ENCODE measurements at regions not wholly inside any gene's neighbourhood (a gene's known extent, or its start where the extent isn't known, plus 50 kb on each side); places are given as distances from the start of the nearest gene placed in this dataset.

- TF ChIP-seq CTCF (conservative IDR thresholded peaks at IDR 0.05; ENCODE audit: low read length) = no peak
- TF ChIP-seq EZH2phosphoT487 (IDR thresholded peaks at IDR 0.05; ENCODE audit: borderline replicate concordance, low read depth, low read length) = no peak
- ChIA-PET CTCF (ENCODE audit: unreplicated experiment) (no interaction called here), POLR2A (no interaction called here)
- Histone ChIP-seq H3K9me3 (ENCODE audit: low read length) (no peaks in the 10 kb centered on the region), H3K36me3 (ENCODE audit: insufficient read depth, low read length) (no peaks in the 10 kb centered on the region), H3K4me2 (ENCODE audit: low read length) (no peak overlapping the region), H3K79me2 (ENCODE audit: insufficient read depth, low read depth, low read length) (no peaks in the 10 kb centered on the region), H2AFZ (ENCODE audit: low read length) (no peak overlapping the region), H3K4me3 (ENCODE audit: low read depth, low read length, poor library complexity, severe bottlenecking) (no peak overlapping the region), H3K9me2 (ENCODE audit: insufficient read depth, low read length) (no peaks in the 10 kb centered on the region), H3K27ac (ENCODE audit: low read depth, low read length, poor library complexity, severe bottlenecking) (no peak overlapping the region), H4K20me1 (ENCODE audit: insufficient read depth, low read length) (no peaks in the 10 kb centered on the region), H3K4me1 (ENCODE audit: insufficient read depth, low read length, poor library complexity, severe bottlenecking) (no peaks in the 10 kb centered on the region)
- DNase-seq (ENCODE audit: low spot score) = no peak
- BruUV-seq (replicated peaks) = no TSS peak
- intact Hi-C loops (cut with micrococcal nuclease; ENCODE audit: unreplicated experiment) = no loop called here
Measured at GRCh38 chr1:55986003-55986402, 593.4 kb downstream of the PLPP3 start.

GRCh38 chr1:55981010-55981650 is 598.2 kb downstream of the PLPP3 start:
- no peak for TF ChIP-seq EZH2phosphoT487 (IDR thresholded peaks at IDR 0.05; ENCODE audit: borderline replicate concordance, low read depth, low read length)
- TF ChIP-seq CTCF (conservative IDR thresholded peaks at IDR 0.05; ENCODE audit: low read length) = no peak
- H2AFZ ChIP-seq (ENCODE audit: low read length) = no peak overlapping the region
- ChIA-PET POLR2A (no interaction called here), CTCF (ENCODE audit: unreplicated experiment) (no interaction called here)
- H4K20me1 ChIP-seq (ENCODE audit: insufficient read depth, low read length) = no peaks in the 10 kb centered on the region
- no peak overlapping the region for H3K27ac ChIP-seq (ENCODE audit: low read depth, low read length, poor library complexity, severe bottlenecking)
- no peak for DNase-seq (ENCODE audit: low spot score)
- no peaks in the 10 kb centered on the region for H3K9me2 ChIP-seq (ENCODE audit: insufficient read depth, low read length)
- intact Hi-C loops (cut with micrococcal nuclease; ENCODE audit: unreplicated experiment) = no loop called here
- no peak overlapping the region for H3K4me2 ChIP-seq (ENCODE audit: low read length)
- BruUV-seq (replicated peaks) = no TSS peak
- H3K4me3 ChIP-seq (ENCODE audit: low read depth, low read length, poor library complexity, severe bottlenecking) = no peak overlapping the region
- no peaks in the 10 kb centered on the region for H3K4me1 ChIP-seq (ENCODE audit: insufficient read depth, low read length, poor library complexity, severe bottlenecking)
- no peaks in the 10 kb centered on the region for H3K79me2 ChIP-seq (ENCODE audit: insufficient read depth, low read depth, low read length)
- no peaks in the 10 kb centered on the region for H3K36me3 ChIP-seq (ENCODE audit: insufficient read depth, low read length)
- H3K9me3 ChIP-seq (ENCODE audit: low read length) = no peaks in the 10 kb centered on the region

- Histone ChIP-seq H3K79me2 (ENCODE audit: insufficient read depth, low read depth, low read length) (no peaks in the 10 kb centered on the region), H2AFZ (ENCODE audit: low read length) (no peak overlapping the region), H3K27ac (ENCODE audit: low read depth, low read length, poor library complexity, severe bottlenecking) (no peak overlapping the region), H3K9me3 (ENCODE audit: low read length) (no peaks in the 10 kb centered on the region), H4K20me1 (ENCODE audit: insufficient read depth, low read length) (no peaks in the 10 kb centered on the region), H3K9me2 (ENCODE audit: insufficient read depth, low read length) (no peaks in the 10 kb centered on the region), H3K4me3 (ENCODE audit: low read depth, low read length, poor library complexity, severe bottlenecking) (no peak overlapping the region), H3K4me1 (ENCODE audit: insufficient read depth, low read length, poor library complexity, severe bottlenecking) (no peaks in the 10 kb centered on the region), H3K4me2 (ENCODE audit: low read length) (no peak overlapping the region), H3K36me3 (ENCODE audit: insufficient read depth, low read length) (no peaks in the 10 kb centered on the region)
- ChIA-PET POLR2A (no interaction called here), CTCF (ENCODE audit: unreplicated experiment) (no interaction called here)
- no peak for DNase-seq (ENCODE audit: low spot score)
- intact Hi-C loops (cut with micrococcal nuclease; ENCODE audit: unreplicated experiment) = no loop called here
- TF ChIP-seq CTCF (conservative IDR thresholded peaks at IDR 0.05; ENCODE audit: low read length) = no peak
- no peak for TF ChIP-seq EZH2phosphoT487 (IDR thresholded peaks at IDR 0.05; ENCODE audit: borderline replicate concordance, low read depth, low read length)
- BruUV-seq (replicated peaks) = no TSS peak
Measured at GRCh38 chr1:55980582-55980981, 598.8 kb downstream of the PLPP3 start.
